HepG2 (cell line): ENCODE measurements at regions not wholly inside any gene's neighbourhood (a gene's known extent, or its start where the extent isn't known, plus 50 kb on each side); places are given as distances from the start of the nearest gene placed in this dataset.

Experiments used
- GABPB1 ChIP-seq: IDR thresholded peaks from 2 replicates; pipeline ENCODE4 v1.6.1; 2016; ENCODE audit warnings: mild to moderate bottlenecking, missing genetic modification reagents, moderate library complexity, missing compliant biosample characterization
- NFRKB ChIP-seq: fragments of 450-650 bp; IDR thresholded peaks from 2 replicates; pipeline ENCODE4 v1.6.1; 2017
- POLR2AphosphoS2 ChIP-seq: IDR thresholded peaks from 2 replicates; pipeline ENCODE4 v1.6.1; 2011; ENCODE audit warnings: low read depth, low read length, improper control_type of control experiment
- TF ChIP-seq, protein P1 (sequence below): sonication (generic); formaldehyde crosslinking; IDR thresholded peaks from 2 replicates; pipeline ENCODE4 v1.5.0; 2020; ENCODE audit warnings: mild to moderate bottlenecking, missing genetic modification reagents

DNA sequence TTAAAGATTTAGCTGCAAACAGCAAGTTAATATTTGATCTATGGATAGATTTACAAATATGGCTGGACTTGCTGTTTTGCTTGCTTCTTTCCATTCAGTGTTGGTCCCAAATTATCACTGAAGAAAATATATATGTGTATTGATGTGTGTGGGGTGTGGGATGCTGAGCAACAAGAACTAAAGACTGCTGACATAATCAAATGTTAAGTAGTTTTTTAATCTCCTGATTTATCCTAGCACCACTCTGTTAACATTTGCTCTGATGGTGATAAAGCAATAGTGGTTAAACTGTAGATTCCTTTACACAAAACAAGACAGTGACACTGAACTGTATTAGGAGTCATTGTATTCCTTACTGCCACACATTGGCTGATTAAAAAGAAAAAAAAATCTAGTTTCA lies 1023.5 kb upstream of the B3GALT2 start:
- no peak for TF ChIP-seq NFRKB
- TF ChIP-seq GABPB1: no peak
- TF ChIP-seq, protein P1, sequence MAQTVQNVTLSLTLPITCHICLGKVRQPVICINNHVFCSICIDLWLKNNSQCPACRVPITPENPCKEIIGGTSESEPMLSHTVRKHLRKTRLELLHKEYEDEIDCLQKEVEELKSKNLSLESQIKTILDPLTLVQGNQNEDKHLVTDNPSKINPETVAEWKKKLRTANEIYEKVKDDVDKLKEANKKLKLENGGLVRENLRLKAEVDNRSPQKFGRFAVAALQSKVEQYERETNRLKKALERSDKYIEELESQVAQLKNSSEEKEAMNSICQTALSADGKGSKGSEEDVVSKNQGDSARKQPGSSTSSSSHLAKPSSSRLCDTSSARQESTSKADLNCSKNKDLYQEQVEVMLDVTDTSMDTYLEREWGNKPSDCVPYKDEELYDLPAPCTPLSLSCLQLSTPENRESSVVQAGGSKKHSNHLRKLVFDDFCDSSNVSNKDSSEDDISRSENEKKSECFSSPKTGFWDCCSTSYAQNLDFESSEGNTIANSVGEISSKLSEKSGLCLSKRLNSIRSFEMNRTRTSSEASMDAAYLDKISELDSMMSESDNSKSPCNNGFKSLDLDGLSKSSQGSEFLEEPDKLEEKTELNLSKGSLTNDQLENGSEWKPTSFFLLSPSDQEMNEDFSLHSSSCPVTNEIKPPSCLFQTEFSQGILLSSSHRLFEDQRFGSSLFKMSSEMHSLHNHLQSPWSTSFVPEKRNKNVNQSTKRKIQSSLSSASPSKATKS (CRISPR knock-in tag): no peak
- no peak for TF ChIP-seq POLR2AphosphoS2
